Epithelial cell of prostate (primary cell): ENCODE measurements at regions not wholly inside any gene's neighbourhood (a gene's known extent, or its start where the extent isn't known, plus 50 kb on each side); places are given as distances from the start of the nearest gene placed in this dataset.

Experiments
- DNase-seq: peaks from one replicate; pipeline ENCODE4 v3.0.0-alpha.2; 2011; ENCODE audit warnings: low read depth, low spot score
- H3K27ac ChIP-seq: fragments of 450-650 bp; 2 replicates; pipeline ENCODE4 v1.5.1; 2017; ENCODE audit warnings: mild to moderate bottlenecking

DNA sequence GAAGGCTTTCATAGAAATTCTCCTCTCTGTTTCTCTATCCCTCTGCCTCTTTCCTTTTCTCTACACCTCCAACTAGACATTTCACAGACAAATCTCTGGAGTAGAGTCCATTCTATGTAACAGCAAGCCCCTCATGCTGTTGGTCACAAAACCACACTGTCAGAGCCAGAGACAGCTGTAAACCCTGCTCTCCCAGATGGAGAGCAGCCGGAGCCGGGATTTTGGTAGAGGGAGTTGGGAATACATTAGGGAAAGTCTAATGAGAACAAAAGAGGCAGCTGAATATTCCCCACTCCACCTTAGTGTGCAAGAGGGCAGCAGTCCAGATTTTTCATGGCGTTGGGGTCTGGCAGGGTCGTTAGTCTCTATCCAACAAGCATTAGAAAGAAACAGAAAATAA, 68.3 kb upstream of the EDN1 start:
- peak overlapping the region; percentile 66 for H3K27ac ChIP-seq
- no peak for DNase-seq

DNA sequence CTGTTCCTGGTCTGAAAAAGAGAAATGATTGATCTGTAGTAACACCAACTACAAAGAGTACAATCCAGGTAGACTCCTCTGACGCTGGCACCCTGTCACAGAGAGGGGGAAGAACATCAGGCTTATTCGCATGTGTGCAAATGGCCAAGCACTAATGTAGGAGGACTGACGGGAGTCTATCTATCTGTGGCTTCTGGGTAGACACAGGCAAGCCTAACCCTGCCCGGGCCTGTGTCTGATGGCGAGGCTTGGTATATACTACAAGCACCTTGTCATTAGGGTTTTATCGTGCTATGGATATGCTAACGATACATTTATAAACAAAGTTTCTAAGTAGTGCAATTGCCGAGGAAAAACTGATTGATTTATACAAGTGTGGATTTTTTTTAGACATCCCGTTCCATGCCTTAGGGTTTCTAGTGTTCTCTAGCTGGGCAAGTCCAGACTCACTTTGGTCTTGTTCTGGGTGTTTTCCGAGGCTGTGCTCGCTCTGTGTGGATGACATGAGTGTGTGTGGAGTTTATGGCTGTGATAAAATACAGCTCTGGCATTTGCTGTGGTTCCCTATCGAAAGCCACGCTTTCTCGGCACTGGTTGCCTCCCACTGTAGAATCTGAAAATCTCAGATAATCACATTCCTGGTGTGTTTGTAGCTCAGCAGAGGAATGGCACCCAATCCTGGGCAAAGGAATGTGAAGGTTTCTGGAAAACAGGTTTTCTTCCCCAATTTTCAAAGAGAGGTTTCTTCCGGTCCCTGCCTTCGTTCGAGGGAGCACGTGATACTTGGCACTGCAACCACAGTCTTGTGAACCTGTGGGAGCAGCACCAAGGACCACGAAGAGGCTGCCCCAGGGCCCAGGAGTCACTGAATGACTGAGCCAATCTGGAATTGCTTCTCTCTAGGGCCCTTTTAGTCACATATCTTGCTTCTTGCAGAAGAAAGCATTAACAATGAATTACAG, 67.5 kb upstream of the EDN1 start:
- DNase-seq: no peak
- peak overlapping the region; percentile 66 for H3K27ac ChIP-seq

DNA sequence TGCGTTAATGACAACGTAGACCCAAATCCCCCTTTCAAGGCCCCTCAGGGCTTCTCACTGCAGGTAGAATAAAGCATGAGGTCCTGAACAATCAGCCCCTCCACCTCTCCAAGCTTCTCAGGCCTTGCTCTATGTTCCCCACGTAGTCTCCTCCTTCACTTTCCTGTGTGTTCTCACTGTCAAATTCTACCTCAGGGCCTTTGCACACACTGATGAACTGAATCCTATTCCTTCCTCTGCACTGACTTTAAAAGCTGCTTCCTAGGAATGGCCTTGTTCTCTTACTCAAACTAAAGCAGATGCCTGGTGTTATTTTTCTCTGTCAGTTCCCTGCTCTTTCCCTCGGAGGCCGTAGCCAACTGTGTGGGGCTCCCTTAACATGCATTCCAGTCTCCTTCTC, 66.8 kb upstream of the EDN1 start:
- DNase-seq: no peak
- H3K27ac ChIP-seq: peak overlapping the region; percentile 66

DNA sequence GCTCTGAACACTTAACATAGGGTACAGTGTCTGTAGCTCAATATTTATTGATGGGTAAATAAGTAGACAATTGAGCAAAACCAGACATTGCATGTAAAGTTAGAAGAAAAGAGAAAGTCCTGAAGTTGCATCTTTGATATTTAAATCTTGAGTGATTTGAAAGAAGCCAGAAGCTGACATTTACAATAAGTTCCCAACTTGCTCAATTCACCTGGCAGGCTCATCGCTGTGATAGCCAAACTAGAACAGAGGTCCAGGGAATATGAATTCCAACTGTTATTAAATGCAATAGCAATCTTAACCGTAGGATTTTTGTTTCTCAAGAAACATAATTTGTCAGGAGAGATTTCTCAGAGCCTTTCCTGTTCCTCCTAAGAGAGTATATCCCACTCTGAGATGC, 65.9 kb upstream of the EDN1 start:
- DNase-seq: no peak
- H3K27ac ChIP-seq: no peak overlapping the region

DNA sequence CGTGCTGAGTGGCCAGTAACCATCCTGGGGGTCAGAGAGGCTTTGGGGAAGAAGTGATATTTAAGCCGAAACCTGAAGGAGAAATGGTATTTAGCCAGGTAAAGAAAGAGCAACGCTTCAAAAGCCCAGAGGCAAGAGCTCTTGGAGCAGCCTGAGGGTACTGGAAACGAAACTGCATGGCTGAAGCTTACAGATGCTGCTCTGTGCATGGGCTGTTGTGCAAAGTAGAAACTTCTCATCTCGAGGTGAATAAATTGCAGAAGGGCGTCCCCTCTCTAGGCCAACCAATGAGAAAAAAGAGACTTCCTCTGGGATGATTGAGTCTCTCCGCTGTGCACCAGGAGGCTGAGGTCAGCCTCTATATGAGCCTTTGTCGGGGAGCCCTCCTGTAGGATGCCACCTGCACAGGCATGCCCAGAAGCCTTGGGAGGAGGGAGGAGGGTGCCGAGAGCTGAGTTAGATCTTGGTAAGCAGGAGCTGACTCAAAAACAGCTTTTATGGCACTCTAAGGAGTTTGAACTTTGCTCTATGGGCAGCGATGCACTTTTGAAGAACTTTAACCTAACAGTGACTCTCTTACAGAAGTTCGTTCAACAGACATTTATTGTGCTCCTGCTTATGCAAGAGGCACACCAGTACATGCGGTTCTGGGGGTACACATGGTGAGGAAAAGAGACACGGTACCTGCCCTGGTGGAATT, 61.6 kb upstream of the EDN1 start:
- DNase-seq: no peak
- H3K27ac ChIP-seq: no peak overlapping the region

DNA sequence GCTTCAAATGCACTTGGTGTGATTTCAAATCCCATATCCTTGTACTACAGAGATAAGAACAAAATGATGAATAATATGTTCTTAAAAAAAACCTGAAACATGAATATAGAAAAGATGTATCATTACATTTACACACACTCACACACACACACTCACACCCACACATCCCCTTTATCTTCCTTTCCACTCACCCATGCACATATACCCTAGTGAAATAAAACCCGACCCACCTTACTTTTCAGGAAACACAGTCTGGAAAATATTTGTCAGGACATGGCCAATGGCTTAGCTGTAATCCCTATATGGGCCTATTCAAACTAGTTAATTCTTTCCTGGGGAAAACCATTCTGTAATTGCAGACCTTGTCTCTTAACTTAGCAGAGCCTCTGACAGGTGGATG, 60.8 kb upstream of the EDN1 start:
- no peak for DNase-seq
- H3K27ac ChIP-seq: no peak overlapping the region

DNA sequence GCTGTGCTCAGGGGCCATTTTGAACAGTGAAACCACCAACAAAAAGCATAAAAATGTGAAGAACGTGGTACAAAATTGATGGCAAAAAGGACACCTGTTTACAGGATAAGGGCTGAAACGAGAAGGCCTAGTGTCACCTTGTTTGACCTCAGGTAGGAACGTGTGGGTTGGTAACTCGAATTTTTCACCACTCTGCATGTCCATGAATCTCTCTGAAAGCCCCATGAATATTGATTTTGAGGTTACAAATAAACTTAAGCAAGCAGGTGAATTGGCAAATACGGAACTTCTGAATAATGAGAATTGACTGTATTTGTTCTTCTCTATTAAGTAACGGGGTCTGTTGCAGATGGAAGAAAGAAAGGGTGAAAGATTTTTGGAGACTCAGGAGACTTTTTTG, 59.6 kb upstream of the EDN1 start:
- H3K27ac ChIP-seq: no peak overlapping the region
- DNase-seq: no peak

DNA sequence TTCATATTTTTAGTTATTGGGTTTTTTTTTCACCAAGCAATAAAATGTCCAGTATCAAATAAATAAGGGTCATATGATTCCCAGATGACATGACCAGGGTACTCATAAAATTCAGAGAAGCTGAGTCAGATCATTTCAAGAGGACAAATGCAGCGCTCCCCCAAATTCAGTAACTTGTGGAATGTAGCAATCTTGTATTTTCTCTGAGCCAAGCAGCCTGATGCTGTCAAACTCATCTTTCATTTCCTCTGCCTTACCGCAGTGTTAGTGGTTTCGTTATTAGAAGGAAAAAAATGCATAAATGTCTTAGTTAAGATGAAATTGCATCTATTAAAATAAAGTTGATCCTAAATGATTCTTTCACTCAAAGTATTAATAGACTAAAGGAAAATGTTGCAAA, 57.8 kb upstream of the EDN1 start:
- no peak overlapping the region for H3K27ac ChIP-seq
- DNase-seq: no peak

DNA sequence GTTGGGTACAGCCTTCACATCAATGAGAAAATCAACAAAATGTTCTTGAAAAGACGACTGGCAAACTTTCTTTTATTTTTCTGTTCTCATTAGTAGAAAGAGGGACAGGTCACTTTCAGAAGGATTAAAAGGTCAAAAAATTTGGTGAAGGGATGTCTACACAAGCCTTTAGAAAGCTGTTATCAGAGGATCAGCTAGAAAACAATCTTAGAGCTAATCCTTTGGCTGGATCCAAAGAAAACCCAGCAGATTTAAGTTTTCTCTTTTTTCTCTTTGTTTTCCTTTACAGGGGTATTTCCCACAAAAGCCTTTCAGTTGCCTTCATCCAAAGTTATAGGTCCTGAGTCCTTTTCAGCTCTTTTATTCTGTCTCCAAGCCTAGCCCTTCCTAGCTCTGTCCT, 57.3 kb upstream of the EDN1 start:
- H3K27ac ChIP-seq: no peak overlapping the region
- DNase-seq: no peak

DNA sequence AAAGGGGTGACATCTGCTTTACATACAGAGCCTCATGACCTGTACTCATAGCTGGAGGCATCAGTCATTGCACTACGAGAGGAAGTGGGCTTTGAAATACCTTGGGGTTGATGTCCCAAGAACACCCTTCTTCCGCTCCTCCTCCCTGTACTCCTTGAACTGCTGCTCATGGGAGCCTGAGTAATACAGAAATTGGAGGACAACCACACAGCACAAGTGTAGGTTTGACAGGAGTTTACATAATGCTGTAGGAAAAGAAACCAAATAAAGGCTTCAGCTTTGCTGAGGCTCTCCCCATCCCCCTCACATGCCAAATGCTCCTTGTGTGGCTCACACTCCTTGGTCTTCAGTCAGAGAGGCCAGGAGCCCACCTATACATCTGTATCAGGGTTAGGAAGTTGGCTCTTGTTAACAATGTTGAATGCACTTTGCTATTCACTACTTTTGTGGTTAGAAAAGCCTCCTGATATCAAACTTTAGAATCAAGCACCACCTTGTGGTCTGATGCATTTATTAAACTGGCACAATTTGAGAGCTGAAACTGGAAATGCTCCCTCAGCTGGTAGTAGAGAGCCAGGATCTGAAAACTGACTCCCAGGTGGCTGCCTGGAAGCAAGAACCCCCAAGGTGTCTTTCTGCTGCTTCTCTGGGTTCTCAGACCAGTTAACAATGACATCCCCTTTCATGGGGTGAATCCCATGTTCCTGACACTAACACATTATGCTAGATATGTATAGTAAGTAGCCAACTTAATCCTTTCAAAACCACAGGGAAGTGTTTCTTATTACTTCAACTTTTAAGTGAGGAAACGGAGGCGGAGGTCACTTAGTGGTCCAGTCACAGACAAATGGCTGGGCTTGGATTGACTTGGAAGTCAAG, 56.2 kb upstream of the EDN1 start:
- DNase-seq: no peak
- H3K27ac ChIP-seq: peak overlapping the region; percentile 51

DNA sequence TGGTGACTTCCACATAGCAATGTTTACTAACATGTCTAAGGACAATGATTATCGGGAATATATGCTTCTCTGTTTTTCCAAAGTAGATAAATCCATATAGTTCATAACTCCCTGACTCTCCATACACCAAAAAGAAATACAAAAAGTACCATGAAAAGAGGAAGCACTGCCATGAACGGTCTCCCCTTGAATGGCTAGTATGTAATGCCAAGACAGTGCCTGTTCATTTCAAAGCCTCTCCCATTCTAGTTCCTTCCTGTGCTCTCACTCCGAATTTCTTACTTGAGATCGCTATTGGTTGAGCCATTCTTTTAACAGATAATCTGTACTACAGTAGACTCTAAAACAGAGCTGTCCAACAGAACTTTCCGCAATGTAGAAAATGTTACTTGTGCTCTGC, 54.8 kb upstream of the EDN1 start:
- H3K27ac ChIP-seq: no peak overlapping the region
- DNase-seq: no peak

DNA sequence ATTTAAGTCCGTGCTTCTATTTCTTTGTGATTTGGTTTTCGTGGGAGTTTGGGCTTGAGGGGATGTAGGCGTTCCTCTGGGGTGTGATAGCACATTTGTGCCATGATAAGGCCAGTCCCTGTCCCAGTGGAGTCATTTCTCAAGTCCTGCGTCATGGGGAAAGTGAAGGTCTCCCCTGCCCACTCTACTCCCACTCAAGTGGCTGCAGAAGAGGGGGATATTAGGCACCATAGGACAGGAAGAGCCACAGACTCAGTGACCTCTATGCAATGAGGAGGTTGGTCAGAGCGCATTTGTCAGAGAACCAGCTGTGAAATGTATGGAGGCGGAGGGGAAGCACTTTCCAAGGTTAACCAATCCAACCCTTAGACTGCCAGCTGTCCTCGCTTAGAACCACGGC, 51.9 kb upstream of the EDN1 start:
- no peak for DNase-seq
- H3K27ac ChIP-seq: no peak overlapping the region
